PFSK-1 (cell line): ENCODE measurements at regions not wholly inside any gene's neighbourhood (a gene's known extent, or its start where the extent isn't known, plus 50 kb on each side); places are given as distances from the start of the nearest gene placed in this dataset.

Experiments used
- POLR2AphosphoS5 ChIP-seq: IDR thresholded peaks from 2 replicates; pipeline ENCODE4 v1.6.1; 2012; ENCODE audit warnings: low read depth, mild to moderate bottlenecking, control low read depth, low read length, moderate library complexity
- SIN3A ChIP-seq: IDR thresholded peaks from 2 replicates; pipeline ENCODE4 v1.6.1; 2012; ENCODE audit warnings: mild to moderate bottlenecking, low read length, moderate library complexity, borderline replicate concordance; ENCODE audit not compliant: insufficient read depth
- TAF1 ChIP-seq: IDR thresholded peaks from 2 replicates; pipeline ENCODE4 v1.6.1; 2012; ENCODE audit warnings: low read length, control low read depth, borderline replicate concordance; ENCODE audit not compliant: insufficient read depth
- TF ChIP-seq, protein P1 (sequence below), 2 experiments: IDR thresholded peaks; 2 replicates each; pipeline versions ENCODE4 v1.6.1 to v1.8.0; 2011 to 2012; ENCODE audit warnings: low read depth in 2 of 2, low read length in 2 of 2, control low read depth in 1 of 2, inconsistent platforms in 1 of 2, mild to moderate bottlenecking in 1 of 2, moderate library complexity in 1 of 2; ENCODE audit not compliant: insufficient read depth in 1 of 2

DNA sequence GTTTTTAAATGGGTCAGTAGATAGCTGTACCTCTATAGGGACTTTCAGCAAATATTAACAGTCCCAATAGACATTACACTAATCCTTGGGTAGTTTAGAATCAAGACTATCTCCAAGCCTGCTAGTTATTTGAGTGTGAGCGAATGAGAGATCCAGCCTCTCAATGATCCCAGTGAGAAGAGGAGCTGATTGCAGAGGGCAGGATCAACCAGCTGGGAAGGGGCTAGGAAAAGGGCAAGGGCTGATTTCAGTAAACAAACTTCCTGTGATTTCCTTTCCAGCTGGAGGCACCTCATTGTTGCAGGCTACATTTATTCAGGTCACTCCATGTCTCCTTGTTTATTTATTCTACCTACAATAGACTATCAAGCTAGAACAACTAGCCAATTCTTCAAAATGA is 84.1 kb upstream of the CTNNA2 start:
- TF ChIP-seq TAF1 (no peak), POLR2AphosphoS5 (no peak), SIN3A (no peak)
- TF ChIP-seq, protein P1, sequence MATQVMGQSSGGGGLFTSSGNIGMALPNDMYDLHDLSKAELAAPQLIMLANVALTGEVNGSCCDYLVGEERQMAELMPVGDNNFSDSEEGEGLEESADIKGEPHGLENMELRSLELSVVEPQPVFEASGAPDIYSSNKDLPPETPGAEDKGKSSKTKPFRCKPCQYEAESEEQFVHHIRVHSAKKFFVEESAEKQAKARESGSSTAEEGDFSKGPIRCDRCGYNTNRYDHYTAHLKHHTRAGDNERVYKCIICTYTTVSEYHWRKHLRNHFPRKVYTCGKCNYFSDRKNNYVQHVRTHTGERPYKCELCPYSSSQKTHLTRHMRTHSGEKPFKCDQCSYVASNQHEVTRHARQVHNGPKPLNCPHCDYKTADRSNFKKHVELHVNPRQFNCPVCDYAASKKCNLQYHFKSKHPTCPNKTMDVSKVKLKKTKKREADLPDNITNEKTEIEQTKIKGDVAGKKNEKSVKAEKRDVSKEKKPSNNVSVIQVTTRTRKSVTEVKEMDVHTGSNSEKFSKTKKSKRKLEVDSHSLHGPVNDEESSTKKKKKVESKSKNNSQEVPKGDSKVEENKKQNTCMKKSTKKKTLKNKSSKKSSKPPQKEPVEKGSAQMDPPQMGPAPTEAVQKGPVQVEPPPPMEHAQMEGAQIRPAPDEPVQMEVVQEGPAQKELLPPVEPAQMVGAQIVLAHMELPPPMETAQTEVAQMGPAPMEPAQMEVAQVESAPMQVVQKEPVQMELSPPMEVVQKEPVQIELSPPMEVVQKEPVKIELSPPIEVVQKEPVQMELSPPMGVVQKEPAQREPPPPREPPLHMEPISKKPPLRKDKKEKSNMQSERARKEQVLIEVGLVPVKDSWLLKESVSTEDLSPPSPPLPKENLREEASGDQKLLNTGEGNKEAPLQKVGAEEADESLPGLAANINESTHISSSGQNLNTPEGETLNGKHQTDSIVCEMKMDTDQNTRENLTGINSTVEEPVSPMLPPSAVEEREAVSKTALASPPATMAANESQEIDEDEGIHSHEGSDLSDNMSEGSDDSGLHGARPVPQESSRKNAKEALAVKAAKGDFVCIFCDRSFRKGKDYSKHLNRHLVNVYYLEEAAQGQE (IDR thresholded peaks at IDR 0.05; ENCODE audit: insufficient read depth in 1 of 2, low read depth in 2 of 2, low read length in 2 of 2): no peak
